PC-9 (cell line): ENCODE measurements at regions not wholly inside any gene's neighbourhood (a gene's known extent, or its start where the extent isn't known, plus 50 kb on each side); places are given as distances from the start of the nearest gene placed in this dataset.
A peak's percentile ranks its signal among the peaks of the same experiment; 100 is the strongest.

Experiments
- BruUV-seq: library from RNA; stranded (reverse); fragments of 400-500 nt; replicated peaks from 2 replicates; lab custom pipeline; 2021; lab: Mats Ljungman, UMichigan
- CTCF ChIA-PET: fragments of 300-600 bp; sonication (Branson Sonifier 250); formaldehyde crosslinking; loops from one replicate; lab custom pipeline; 2022; ENCODE audit warnings: antibody characterized with exemption; lab: Charles Lee
- POLR2A ChIA-PET: fragments of 300-600 bp; sonication (Branson Sonifier 250); formaldehyde crosslinking; loops from one replicate; lab custom pipeline; 2022; ENCODE audit warnings: antibody characterized with exemption; ENCODE audit not compliant: unreplicated experiment; lab: Charles Lee
- DNase-seq, 2 experiments: peaks; one replicate each; pipeline versions ENCODE4 v3.0.0 to v3.0.0-alpha.2; 2015 to 2022; ENCODE audit warnings: mixed read lengths in 1 of 2
- H2AFZ ChIP-seq: fragments of 200-600 bp; sonication (generic); 2 replicates; pipeline ENCODE4 v1.8.1; 2017; ENCODE audit warnings: antibody characterized with exemption
- H3F3A ChIP-seq: fragments of 200-600 bp; sonication (generic); 2 replicates; pipeline ENCODE4 v1.8.1; 2017; ENCODE audit warnings: antibody characterized with exemption, mild to moderate bottlenecking, low read depth; ENCODE audit not compliant: insufficient read depth
- H3K27ac ChIP-seq: fragments of 200-600 bp; sonication (generic); 2 replicates; pipeline ENCODE4 v1.6.1; 2016; ENCODE audit warnings: mixed run types
- H3K27me3 ChIP-seq: fragments of 200-600 bp; sonication (generic); 2 replicates; pipeline ENCODE4 v1.6.1; 2016; ENCODE audit warnings: low read depth, mixed run types; ENCODE audit not compliant: insufficient read depth
- H3K36me3 ChIP-seq: fragments of 200-600 bp; sonication (generic); 2 replicates; pipeline ENCODE4 v1.6.1; 2016; ENCODE audit warnings: low read depth, mixed run types
- H3K4me1 ChIP-seq: fragments of 200-600 bp; sonication (generic); replicated peaks from 2 replicates; pipeline ENCODE4 v1.6.1; 2016; ENCODE audit warnings: mixed run types; ENCODE audit not compliant: insufficient read depth
- H3K4me2 ChIP-seq: fragments of 200-600 bp; sonication (generic); 2 replicates; pipeline ENCODE4 v1.6.1; 2017; ENCODE audit warnings: mixed run types
- H3K4me3 ChIP-seq: fragments of 200-600 bp; sonication (generic); 2 replicates; pipeline ENCODE4 v1.6.1; 2016; ENCODE audit warnings: mixed run types
- H3K79me2 ChIP-seq: fragments of 200-600 bp; sonication (generic); 2 replicates; pipeline ENCODE4 v1.6.1; 2017; ENCODE audit warnings: low read depth, mixed run types
- H3K9me2 ChIP-seq: fragments of 200-600 bp; sonication (generic); 2 replicates; pipeline ENCODE4 v1.8.1; 2017; ENCODE audit warnings: mild to moderate bottlenecking; ENCODE audit not compliant: insufficient read depth
- H3K9me3 ChIP-seq: fragments of 200-600 bp; sonication (generic); 2 replicates; pipeline ENCODE4 v1.8.1; 2016; ENCODE audit warnings: low read depth; ENCODE audit not compliant: insufficient read depth
- H4K20me1 ChIP-seq: fragments of 200-600 bp; sonication (generic); 2 replicates; pipeline ENCODE4 v1.8.1; 2017; ENCODE audit not compliant: insufficient read depth
- EZH2 ChIP-seq: fragments of 200-600 bp; sonication (generic); IDR thresholded peaks from 2 replicates; pipeline ENCODE4 v1.8.0; 2017; ENCODE audit warnings: antibody characterized with exemption, low read depth
- intact Hi-C: fragments of 100-400 bp; cut with micrococcal nuclease; formaldehyde crosslinking; loops from one replicate; pipeline ENCODE4 v1.10.0; 2022; ENCODE audit not compliant: unreplicated experiment
- TF ChIP-seq, protein P1 (sequence below): fragments of 200-600 bp; sonication (generic); conservative IDR thresholded peaks from 2 replicates; pipeline ENCODE4 v1.6.1; 2017; ENCODE audit warnings: mixed run types, antibody characterized with exemption, mild to moderate bottlenecking, moderate library complexity

DNA sequence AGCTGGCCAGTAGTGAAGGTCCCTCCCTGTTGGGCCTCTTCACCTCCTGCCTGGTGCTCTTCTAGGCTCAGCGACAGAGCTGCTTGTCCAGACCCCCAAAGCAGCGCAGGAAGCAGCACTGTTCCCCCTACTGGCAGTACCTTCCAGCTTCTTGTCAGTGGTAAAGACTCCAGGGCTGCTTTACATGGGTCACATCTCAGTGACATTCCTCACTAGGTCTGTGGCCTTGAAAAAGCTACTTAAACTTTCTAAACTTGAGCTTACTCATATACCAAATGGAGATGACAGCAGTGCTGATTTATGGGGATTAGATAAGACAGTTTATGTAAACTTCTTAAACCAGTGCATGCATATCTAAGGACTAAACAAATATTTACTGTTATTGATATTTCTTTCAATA lies 117.3 kb downstream of the FAT4 start:
- ChIA-PET CTCF (no interaction called here), POLR2A (no interaction called here)
- TF ChIP-seq, protein P1, sequence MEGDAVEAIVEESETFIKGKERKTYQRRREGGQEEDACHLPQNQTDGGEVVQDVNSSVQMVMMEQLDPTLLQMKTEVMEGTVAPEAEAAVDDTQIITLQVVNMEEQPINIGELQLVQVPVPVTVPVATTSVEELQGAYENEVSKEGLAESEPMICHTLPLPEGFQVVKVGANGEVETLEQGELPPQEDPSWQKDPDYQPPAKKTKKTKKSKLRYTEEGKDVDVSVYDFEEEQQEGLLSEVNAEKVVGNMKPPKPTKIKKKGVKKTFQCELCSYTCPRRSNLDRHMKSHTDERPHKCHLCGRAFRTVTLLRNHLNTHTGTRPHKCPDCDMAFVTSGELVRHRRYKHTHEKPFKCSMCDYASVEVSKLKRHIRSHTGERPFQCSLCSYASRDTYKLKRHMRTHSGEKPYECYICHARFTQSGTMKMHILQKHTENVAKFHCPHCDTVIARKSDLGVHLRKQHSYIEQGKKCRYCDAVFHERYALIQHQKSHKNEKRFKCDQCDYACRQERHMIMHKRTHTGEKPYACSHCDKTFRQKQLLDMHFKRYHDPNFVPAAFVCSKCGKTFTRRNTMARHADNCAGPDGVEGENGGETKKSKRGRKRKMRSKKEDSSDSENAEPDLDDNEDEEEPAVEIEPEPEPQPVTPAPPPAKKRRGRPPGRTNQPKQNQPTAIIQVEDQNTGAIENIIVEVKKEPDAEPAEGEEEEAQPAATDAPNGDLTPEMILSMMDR: no peak
- no peak for TF ChIP-seq EZH2
- no peaks in the 10 kb centered on the region for H3K9me3 ChIP-seq
- peak in 1 of 2 experiments; percentile 47 for DNase-seq
- no peak overlapping the region for H3K4me3 ChIP-seq
- no peaks in the 10 kb centered on the region for H3K27me3 ChIP-seq
- H3K4me2 ChIP-seq: no peak overlapping the region
- 0 out of 2 replicates have a peak, but pooled peaks cover 4% of the 10 kb centered on the region for H3K9me2 ChIP-seq
- no peak overlapping the region for H3K27ac ChIP-seq
- intact Hi-C loops: no loop called here
- no peaks in the 10 kb centered on the region for H3F3A ChIP-seq
- H3K36me3 ChIP-seq: no peaks in the 10 kb centered on the region
- no peak overlapping the region for H2AFZ ChIP-seq
- no TSS peak for BruUV-seq
- no peaks in the 10 kb centered on the region for H4K20me1 ChIP-seq
- H3K79me2 ChIP-seq: no peaks in the 10 kb centered on the region
- H3K4me1 ChIP-seq: no peaks in the 10 kb centered on the region

GRCh38 chr4:125433453-125433852 lies 118.7 kb downstream of the FAT4 start:
- intact Hi-C loops: no loop called here
- POLR2A ChIA-PET: no interaction called here
- TF ChIP-seq EZH2: no peak
- TF ChIP-seq, protein P1: no peak
- Histone ChIP-seq H3K36me3 (no peaks in the 10 kb centered on the region), H3K4me2 (no peak overlapping the region), H3K79me2 (no peaks in the 10 kb centered on the region), H3K9me3 (no peaks in the 10 kb centered on the region), H3K4me1 (no peaks in the 10 kb centered on the region), H3F3A (no peaks in the 10 kb centered on the region), H3K27ac (no peak overlapping the region), H3K9me2 (0 out of 2 replicates have a peak, but pooled peaks cover 4% of the 10 kb centered on the region), H3K4me3 (no peak overlapping the region), H4K20me1 (no peaks in the 10 kb centered on the region), H2AFZ (no peak overlapping the region), H3K27me3 (no peaks in the 10 kb centered on the region)
- DNase-seq: no peak
- CTCF ChIA-PET: no interaction called here
- no TSS peak for BruUV-seq

- Histone ChIP-seq H3K9me2 (0 out of 2 replicates have a peak, but pooled peaks cover 4% of the 10 kb centered on the region), H3F3A (no peaks in the 10 kb centered on the region), H3K4me2 (no peak overlapping the region), H3K4me3 (no peak overlapping the region), H4K20me1 (no peaks in the 10 kb centered on the region), H3K36me3 (no peaks in the 10 kb centered on the region), H3K27me3 (no peaks in the 10 kb centered on the region), H3K79me2 (no peaks in the 10 kb centered on the region), H3K9me3 (no peaks in the 10 kb centered on the region), H2AFZ (no peak overlapping the region), H3K27ac (no peak overlapping the region), H3K4me1 (no peaks in the 10 kb centered on the region)
- no peak for DNase-seq
- intact Hi-C loops: no loop called here
- CTCF ChIA-PET: no interaction called here
- POLR2A ChIA-PET: no interaction called here
- no peak for TF ChIP-seq EZH2
- TF ChIP-seq, protein P1: no peak
- BruUV-seq: no TSS peak
These were observed 119.4 kb downstream of the FAT4 start for GRCh38 chr4:125434136-125434535.
